Neural crest cell (in vitro differentiated cells): ENCODE measurements at regions not wholly inside any gene's neighbourhood (a gene's known extent, or its start where the extent isn't known, plus 50 kb on each side); places are given as distances from the start of the nearest gene placed in this dataset.
"Not testable (repeated sequence)": the region's sequence is repeated elsewhere in the genome, so short reads cannot be mapped to it uniquely, and the experiment has no call there.

Experiments
- DNase-seq: peaks from one replicate; pipeline ENCODE4 v3.0.0; 2021; ENCODE audit warnings: low read depth, mixed read lengths, low spot score
- H3K27ac Mint-ChIP-seq: one replicate; pipeline ENCODE4 v1.8.0; 2021; ENCODE audit warnings: mild to moderate bottlenecking, mixed read lengths; ENCODE audit not compliant: unreplicated experiment
- H3K27me3 Mint-ChIP-seq: 2 replicates; pipeline ENCODE4 v1.8.0; 2021; ENCODE audit warnings: low read depth, mild to moderate bottlenecking, mixed read lengths
- H3K36me3 Mint-ChIP-seq: 2 replicates; pipeline ENCODE4 v1.8.0; 2021; ENCODE audit warnings: low read depth, mild to moderate bottlenecking, mixed read lengths
- H3K4me1 Mint-ChIP-seq: 2 replicates; pipeline ENCODE4 v1.8.0; 2021; ENCODE audit warnings: mixed read lengths
- H3K4me3 Mint-ChIP-seq: one replicate; pipeline ENCODE4 v1.8.0; 2021; ENCODE audit warnings: mild to moderate bottlenecking, mixed read lengths
- H3K9me3 Mint-ChIP-seq: 2 replicates; pipeline ENCODE4 v1.8.0; 2021; ENCODE audit warnings: mixed read lengths
- TF ChIP-seq, protein P1 (sequence below): fragments of 200-600 bp; sonication (generic); conservative IDR thresholded peaks from 2 replicates; pipeline ENCODE4 v1.5.0; 2021; ENCODE audit warnings: antibody characterized with exemption, mild to moderate bottlenecking

GRCh38 chr12:80018119-80018518, 81.2 kb upstream of the OTOGL start:
- no peaks in the 10 kb centered on the region for H3K27me3 Mint-ChIP-seq
- no peak for DNase-seq
- peak overlapping the region; percentile 20 for H3K4me3 Mint-ChIP-seq
- H3K36me3 Mint-ChIP-seq: no peaks in the 10 kb centered on the region
- H3K9me3 Mint-ChIP-seq: peaks cover 2% of the 10 kb centered on the region
- peaks cover 32% of the 10 kb centered on the region for H3K4me1 Mint-ChIP-seq
- H3K27ac Mint-ChIP-seq: no peak overlapping the region
- TF ChIP-seq, protein P1, sequence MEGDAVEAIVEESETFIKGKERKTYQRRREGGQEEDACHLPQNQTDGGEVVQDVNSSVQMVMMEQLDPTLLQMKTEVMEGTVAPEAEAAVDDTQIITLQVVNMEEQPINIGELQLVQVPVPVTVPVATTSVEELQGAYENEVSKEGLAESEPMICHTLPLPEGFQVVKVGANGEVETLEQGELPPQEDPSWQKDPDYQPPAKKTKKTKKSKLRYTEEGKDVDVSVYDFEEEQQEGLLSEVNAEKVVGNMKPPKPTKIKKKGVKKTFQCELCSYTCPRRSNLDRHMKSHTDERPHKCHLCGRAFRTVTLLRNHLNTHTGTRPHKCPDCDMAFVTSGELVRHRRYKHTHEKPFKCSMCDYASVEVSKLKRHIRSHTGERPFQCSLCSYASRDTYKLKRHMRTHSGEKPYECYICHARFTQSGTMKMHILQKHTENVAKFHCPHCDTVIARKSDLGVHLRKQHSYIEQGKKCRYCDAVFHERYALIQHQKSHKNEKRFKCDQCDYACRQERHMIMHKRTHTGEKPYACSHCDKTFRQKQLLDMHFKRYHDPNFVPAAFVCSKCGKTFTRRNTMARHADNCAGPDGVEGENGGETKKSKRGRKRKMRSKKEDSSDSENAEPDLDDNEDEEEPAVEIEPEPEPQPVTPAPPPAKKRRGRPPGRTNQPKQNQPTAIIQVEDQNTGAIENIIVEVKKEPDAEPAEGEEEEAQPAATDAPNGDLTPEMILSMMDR: no peak

DNA sequence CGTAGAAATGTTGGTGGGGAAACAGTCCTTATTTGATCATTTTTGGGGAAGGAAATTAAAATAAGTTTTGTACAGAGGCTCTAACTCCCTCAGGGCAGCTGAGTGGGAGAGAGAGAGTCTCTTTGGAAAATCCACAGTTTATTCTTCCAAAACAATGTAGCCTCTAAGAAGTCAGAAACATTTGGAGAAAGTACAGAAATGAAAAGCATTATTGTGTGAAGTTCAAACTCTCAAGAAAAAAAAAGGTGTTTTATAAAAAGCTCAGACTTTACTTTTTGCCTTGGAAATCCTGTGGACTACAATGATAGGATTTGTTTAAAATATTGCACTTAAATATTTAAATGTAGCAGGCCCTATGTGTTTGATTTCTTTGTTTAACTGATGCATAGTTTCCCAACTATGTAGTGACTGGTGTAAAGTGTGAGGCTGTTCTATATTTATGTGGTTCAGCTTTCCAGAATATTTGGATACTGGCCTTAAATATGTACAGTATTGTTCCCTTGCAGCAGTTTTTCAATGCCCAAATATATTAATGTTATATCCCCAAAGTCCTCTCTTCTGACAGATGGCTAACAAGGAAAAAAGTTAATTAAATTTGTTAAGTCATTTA, 82.0 kb upstream of the OTOGL start:
- no peak for DNase-seq
- Mint-ChIP-seq H3K27me3 (no peaks in the 10 kb centered on the region), H3K9me3 (peaks cover 2% of the 10 kb centered on the region), H3K27ac (peak overlapping the region; percentile 61), H3K36me3 (no peaks in the 10 kb centered on the region), H3K4me1 (peaks cover 32% of the 10 kb centered on the region), H3K4me3 (peak overlapping the region; percentile 28)
- TF ChIP-seq, protein P1: no peak

- H3K36me3 Mint-ChIP-seq: no peaks in the 10 kb centered on the region
- H3K9me3 Mint-ChIP-seq: peaks cover 2% of the 10 kb centered on the region
- no peaks in the 10 kb centered on the region for H3K27me3 Mint-ChIP-seq
Measured at GRCh38 chr12:80016684-80017083, 81.8 kb upstream of the PPP1R12A start.

DNA sequence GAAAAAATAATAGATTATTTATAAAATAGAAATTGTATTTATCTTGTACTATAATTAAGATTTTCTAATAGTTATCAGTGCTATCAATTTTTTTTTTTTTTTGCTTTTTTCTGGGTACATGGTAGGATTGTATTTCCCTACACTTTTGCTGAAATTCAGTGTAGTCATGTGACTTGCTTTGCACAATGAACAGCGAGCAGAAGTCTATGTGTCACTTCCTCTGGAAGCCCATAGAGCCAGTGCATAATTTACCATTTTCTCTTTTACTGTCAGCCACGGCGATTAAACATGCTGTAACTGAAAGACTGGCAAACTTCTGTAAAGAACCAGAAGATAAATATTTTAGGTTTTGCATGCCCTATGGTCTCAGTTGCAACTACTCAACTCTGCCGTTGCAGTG, 80.8 kb upstream of the PPP1R12A start:
- Mint-ChIP-seq H3K4me1 (peaks cover 32% of the 10 kb centered on the region), H3K9me3 (peaks cover 2% of the 10 kb centered on the region), H3K27ac (no peak overlapping the region), H3K4me3 (no peak overlapping the region), H3K27me3 (no peaks in the 10 kb centered on the region), H3K36me3 (no peaks in the 10 kb centered on the region)
- DNase-seq: no peak
- TF ChIP-seq, protein P1: no peak

More at GRCh38 chr12:80016684-80017083, 81.8 kb upstream of the PPP1R12A start:
- Mint-ChIP-seq H3K4me3 (no peak overlapping the region), H3K27ac (peak overlapping the region; percentile 29), H3K4me1 (peaks cover 32% of the 10 kb centered on the region)
- no peak for DNase-seq
- TF ChIP-seq, protein P1: no peak

- H3K36me3 Mint-ChIP-seq, H3K27me3 Mint-ChIP-seq, H3K4me3 Mint-ChIP-seq, H3K27ac Mint-ChIP-seq, H3K9me3 Mint-ChIP-seq, DNase-seq, H3K4me1 Mint-ChIP-seq: not testable (repeated sequence)
Measured at GRCh38 chr12:80003744-80004143, 68.8 kb upstream of the PPP1R12A start.

DNA sequence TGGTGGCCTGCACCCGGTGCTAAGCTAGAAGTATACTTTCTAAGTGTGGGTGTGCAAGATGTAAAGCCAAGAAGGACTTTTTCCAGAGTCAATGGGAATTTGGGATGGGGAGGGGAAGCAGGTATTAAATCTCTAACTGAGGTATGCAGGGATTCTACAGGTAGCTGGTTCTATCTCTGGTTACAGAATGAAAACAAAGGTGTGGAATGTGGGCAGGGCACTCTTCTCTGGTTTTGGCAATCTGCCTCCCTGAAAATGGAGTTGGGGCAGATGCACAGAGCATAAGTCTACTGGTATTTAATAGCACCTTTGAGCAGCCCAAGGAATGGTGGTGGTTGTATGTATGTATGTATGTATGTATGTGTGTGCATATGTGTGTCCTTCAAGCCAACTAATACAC, 66.7 kb upstream of the PPP1R12A start:
- H3K4me1 Mint-ChIP-seq: peaks cover 10% of the 10 kb centered on the region
- no peak overlapping the region for H3K27ac Mint-ChIP-seq
- H3K9me3 Mint-ChIP-seq: no peaks in the 10 kb centered on the region
- H3K36me3 Mint-ChIP-seq: no peaks in the 10 kb centered on the region
- TF ChIP-seq, protein P1: no peak
- DNase-seq: no peak
- no peaks in the 10 kb centered on the region for H3K27me3 Mint-ChIP-seq
- H3K4me3 Mint-ChIP-seq: no peak overlapping the region
